ENCODE measurements at regions not wholly inside any gene's neighbourhood (a gene's known extent, or its start where the extent isn't known, plus 50 kb on each side); places are given as distances from the start of the nearest gene placed in this dataset.

DNA sequence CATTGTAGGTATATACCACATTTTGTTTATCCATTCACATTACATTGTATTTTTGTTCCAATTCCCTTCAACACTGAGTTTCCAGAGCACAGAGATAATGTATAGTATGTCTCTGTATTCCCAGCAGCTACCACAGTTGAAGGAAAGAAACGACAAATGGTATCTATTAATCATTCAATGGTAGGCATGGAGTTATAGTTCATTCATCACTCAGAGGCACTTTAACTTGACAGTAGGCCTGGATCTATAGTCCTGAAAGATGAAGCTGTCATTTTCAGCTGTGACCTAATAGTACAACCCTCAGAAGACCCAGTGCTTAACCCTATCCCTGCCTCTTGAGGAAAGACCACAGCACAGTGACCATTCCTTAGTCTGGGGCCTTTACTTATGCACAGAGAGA is 163.0 kb upstream of the TMTC4 start:
- Histone ChIP-seq H3K9me2 (replicated peaks; ENCODE audit: insufficient read depth) (no peaks in the 10 kb centered on the region), H3K9me3 (ENCODE audit: low read depth) (no peaks in the 10 kb centered on the region), H3K4me3 (no peak overlapping the region), H3K79me2 (no peaks in the 10 kb centered on the region), H3K27ac (no peak overlapping the region), H3K4me1 (ENCODE audit: insufficient read depth) (no peaks in the 10 kb centered on the region), H3K27me3 (no peaks in the 10 kb centered on the region), H3K36me3 (replicated peaks; ENCODE audit: insufficient read depth, low read depth) (no peaks in the 10 kb centered on the region), H4K20me1 (ENCODE audit: insufficient read depth, poor library complexity, severe bottlenecking) (no peaks in the 10 kb centered on the region), H3K4me2 (no peak overlapping the region), H2AFZ (no peak overlapping the region)
- DNase-seq (ENCODE audit: low spot score): no peak
- TF ChIP-seq EZH2 (IDR thresholded peaks at IDR 0.05; ENCODE audit: borderline replicate concordance) (no peak), EZH2phosphoT487 (IDR thresholded peaks at IDR 0.05; ENCODE audit: low read depth, severe bottlenecking, unreplicated experiment) (no peak)
- WGBS (ENCODE audit: low lambda C conversion rate, missing lambda C conversion rate): 71% methylated on average over 1 of the region's 1 CpG

DNA sequence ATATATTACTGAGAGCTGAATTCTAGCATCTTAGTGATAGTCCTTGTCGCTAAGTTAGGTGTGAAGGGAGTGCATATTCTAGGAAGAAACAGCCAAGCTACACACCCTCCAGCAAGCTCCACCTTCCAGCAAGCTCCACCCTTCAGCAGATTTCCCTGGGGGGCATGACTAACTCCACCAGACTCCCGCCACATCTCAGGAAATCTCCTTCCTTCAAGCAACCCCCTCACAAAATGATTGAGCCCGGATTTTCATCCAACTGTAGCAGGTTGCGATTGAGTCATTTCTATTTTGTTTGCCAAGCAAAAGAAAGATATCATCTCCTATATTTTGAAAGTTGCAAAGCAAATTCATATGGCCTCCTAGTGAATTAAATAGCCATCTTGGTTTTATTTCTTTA is 162.1 kb upstream of the TMTC4 start:
- WGBS (ENCODE audit: low lambda C conversion rate, missing lambda C conversion rate): 95% methylated on average over 4 of the region's 4 CpGs
- Histone ChIP-seq H2AFZ (no peak overlapping the region), H3K79me2 (no peaks in the 10 kb centered on the region), H3K4me2 (no peak overlapping the region), H3K27ac (no peak overlapping the region), H3K9me3 (ENCODE audit: low read depth) (no peaks in the 10 kb centered on the region), H3K4me3 (no peak overlapping the region), H3K4me1 (ENCODE audit: insufficient read depth) (no peaks in the 10 kb centered on the region), H3K36me3 (replicated peaks; ENCODE audit: insufficient read depth, low read depth) (no peaks in the 10 kb centered on the region), H4K20me1 (ENCODE audit: insufficient read depth, poor library complexity, severe bottlenecking) (no peaks in the 10 kb centered on the region), H3K9me2 (replicated peaks; ENCODE audit: insufficient read depth) (no peaks in the 10 kb centered on the region), H3K27me3 (no peaks in the 10 kb centered on the region)
- DNase-seq (ENCODE audit: low spot score): no peak
- TF ChIP-seq, protein P1, sequence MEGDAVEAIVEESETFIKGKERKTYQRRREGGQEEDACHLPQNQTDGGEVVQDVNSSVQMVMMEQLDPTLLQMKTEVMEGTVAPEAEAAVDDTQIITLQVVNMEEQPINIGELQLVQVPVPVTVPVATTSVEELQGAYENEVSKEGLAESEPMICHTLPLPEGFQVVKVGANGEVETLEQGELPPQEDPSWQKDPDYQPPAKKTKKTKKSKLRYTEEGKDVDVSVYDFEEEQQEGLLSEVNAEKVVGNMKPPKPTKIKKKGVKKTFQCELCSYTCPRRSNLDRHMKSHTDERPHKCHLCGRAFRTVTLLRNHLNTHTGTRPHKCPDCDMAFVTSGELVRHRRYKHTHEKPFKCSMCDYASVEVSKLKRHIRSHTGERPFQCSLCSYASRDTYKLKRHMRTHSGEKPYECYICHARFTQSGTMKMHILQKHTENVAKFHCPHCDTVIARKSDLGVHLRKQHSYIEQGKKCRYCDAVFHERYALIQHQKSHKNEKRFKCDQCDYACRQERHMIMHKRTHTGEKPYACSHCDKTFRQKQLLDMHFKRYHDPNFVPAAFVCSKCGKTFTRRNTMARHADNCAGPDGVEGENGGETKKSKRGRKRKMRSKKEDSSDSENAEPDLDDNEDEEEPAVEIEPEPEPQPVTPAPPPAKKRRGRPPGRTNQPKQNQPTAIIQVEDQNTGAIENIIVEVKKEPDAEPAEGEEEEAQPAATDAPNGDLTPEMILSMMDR (IDR thresholded peaks at IDR 0.05; ENCODE audit: poor library complexity): no peak

DNA sequence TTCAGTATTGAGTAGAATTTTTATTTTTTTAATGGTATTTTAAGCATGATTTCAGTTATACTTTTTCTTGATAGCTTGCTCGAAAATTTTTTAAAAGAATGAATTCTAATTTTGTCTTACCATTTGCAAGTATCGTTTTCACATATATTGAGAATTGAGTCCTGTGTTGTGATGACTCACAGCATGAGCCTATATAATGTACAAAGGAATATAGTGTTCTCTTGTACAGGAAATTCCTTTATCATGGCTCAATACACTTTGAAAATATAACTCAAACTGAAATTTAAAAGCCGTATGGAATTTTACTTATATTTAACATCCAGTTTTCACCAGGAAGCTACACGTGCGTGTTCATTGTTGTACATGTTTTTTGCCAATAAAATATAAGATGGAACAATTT is 161.1 kb upstream of the TMTC4 start:
- WGBS (ENCODE audit: low lambda C conversion rate, missing lambda C conversion rate): 91% methylated on average over 5 of the region's 5 CpGs
- H3K36me3 ChIP-seq (replicated peaks; ENCODE audit: insufficient read depth, low read depth): no peaks in the 10 kb centered on the region

DNA sequence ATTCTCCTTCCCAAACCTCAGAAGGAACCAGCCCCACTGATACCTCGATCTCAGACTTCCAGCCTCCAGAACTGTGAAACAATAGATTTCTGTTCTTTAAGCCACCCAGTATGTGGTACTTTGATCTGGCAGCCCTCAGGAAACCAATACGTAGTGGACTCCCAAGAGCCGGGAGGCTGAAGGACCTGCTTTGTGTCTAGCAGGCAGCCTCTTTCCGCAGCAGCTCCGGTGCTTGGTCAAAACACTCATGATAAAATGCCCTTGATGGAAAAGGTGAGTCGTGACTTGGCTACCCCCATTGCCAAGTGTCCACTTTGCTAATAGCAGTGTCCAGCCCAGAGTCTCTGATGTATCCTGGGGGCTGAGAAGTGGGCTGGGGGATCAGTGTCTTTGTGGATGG is 158.8 kb upstream of the TMTC4 start:
- Histone ChIP-seq H3K79me2 (no peaks in the 10 kb centered on the region), H3K4me1 (ENCODE audit: insufficient read depth) (no peaks in the 10 kb centered on the region), H3K9me2 (replicated peaks; ENCODE audit: insufficient read depth) (no peaks in the 10 kb centered on the region), H3K4me2 (no peak overlapping the region), H4K20me1 (ENCODE audit: insufficient read depth, poor library complexity, severe bottlenecking) (no peaks in the 10 kb centered on the region), H3K4me3 (no peak overlapping the region), H3K27me3 (no peaks in the 10 kb centered on the region), H2AFZ (no peak overlapping the region), H3K36me3 (replicated peaks; ENCODE audit: insufficient read depth, low read depth) (no peaks in the 10 kb centered on the region), H3K27ac (no peak overlapping the region), H3K9me3 (ENCODE audit: low read depth) (no peaks in the 10 kb centered on the region)
- 54% methylated on average over 6 of the region's 6 CpGs for whole genome bisulfite sequencing (ENCODE audit: low lambda C conversion rate, missing lambda C conversion rate)
- DNase-seq (ENCODE audit: low spot score): no peak
- TF ChIP-seq, protein P1 (IDR thresholded peaks at IDR 0.05; ENCODE audit: poor library complexity): no peak
- TF ChIP-seq EZH2 (IDR thresholded peaks at IDR 0.05; ENCODE audit: borderline replicate concordance): no peak
- no peak for TF ChIP-seq EZH2phosphoT487 (IDR thresholded peaks at IDR 0.05; ENCODE audit: low read depth, severe bottlenecking, unreplicated experiment)

More for the DNA sequence above, 161.1 kb upstream of the TMTC4 start:
- Histone ChIP-seq H2AFZ (no peak overlapping the region), H3K4me3 (no peak overlapping the region), H4K20me1 (ENCODE audit: insufficient read depth, poor library complexity, severe bottlenecking) (no peaks in the 10 kb centered on the region), H3K27ac (no peak overlapping the region), H3K4me2 (no peak overlapping the region), H3K79me2 (no peaks in the 10 kb centered on the region), H3K27me3 (no peaks in the 10 kb centered on the region), H3K4me1 (ENCODE audit: insufficient read depth) (no peaks in the 10 kb centered on the region), H3K9me3 (ENCODE audit: low read depth) (no peaks in the 10 kb centered on the region), H3K9me2 (replicated peaks; ENCODE audit: insufficient read depth) (no peaks in the 10 kb centered on the region)
- TF ChIP-seq, protein P1 (IDR thresholded peaks at IDR 0.05; ENCODE audit: poor library complexity): no peak
- DNase-seq (ENCODE audit: low spot score): no peak

All from hepatocyte (in vitro differentiated cells).